Caco-2 (cell line): ENCODE measurements at regions not wholly inside any gene's neighbourhood (a gene's known extent, or its start where the extent isn't known, plus 50 kb on each side); places are given as distances from the start of the nearest gene placed in this dataset.

ENCODE experiments used
- BruUV-seq: library from RNA; stranded (reverse); fragments of 400-500 nt; replicated peaks from 2 replicates; lab custom pipeline; 2021; lab: Mats Ljungman, UMichigan
- CTCF ChIA-PET: fragments of 300-600 bp; sonication (Branson Sonifier 250); formaldehyde crosslinking; loops from one replicate; lab custom pipeline; 2022; ENCODE audit warnings: antibody characterized with exemption; lab: Charles Lee
- POLR2A ChIA-PET: fragments of 300-600 bp; sonication (Branson Sonifier 250); formaldehyde crosslinking; loops from one replicate; lab custom pipeline; 2022; ENCODE audit warnings: antibody characterized with exemption; lab: Charles Lee
- DNase-seq, 2 experiments: peaks; one replicate each; pipeline versions ENCODE4 v3.0.0 to v3.0.0-alpha.2; 2020 to 2022
- H3K27me3 ChIP-seq: replicated peaks from 2 replicates; pipeline ENCODE4 v1.6.0; 2011; ENCODE audit warnings: low read length; ENCODE audit not compliant: control insufficient read depth, insufficient read depth
- H3K36me3 ChIP-seq: 2 replicates; pipeline ENCODE4 v1.5.1; 2011; ENCODE audit warnings: low read length; ENCODE audit not compliant: control insufficient read depth, insufficient read depth
- H3K4me1 ChIP-seq: fragments of 250-450 bp; sonication (Bioruptor Pico); 2 replicates; pipeline ENCODE4 v1.5.1; 2020; ENCODE audit warnings: mild to moderate bottlenecking
- H3K4me3 ChIP-seq: 2 replicates; pipeline ENCODE4 v1.5.1; 2011; ENCODE audit warnings: low read depth, mild to moderate bottlenecking, control low read depth, low read length
- H3K9me3 ChIP-seq: fragments of 250-450 bp; sonication (Bioruptor Pico); 2 replicates; pipeline ENCODE4 v1.5.1; 2020; ENCODE audit warnings: mild to moderate bottlenecking, moderate library complexity
- H3K27ac Mint-ChIP-seq: one replicate; pipeline ENCODE4 v1.8.0; 2022; ENCODE audit warnings: mixed read lengths; ENCODE audit not compliant: unreplicated experiment
- H3K27me3 Mint-ChIP-seq: one replicate; pipeline ENCODE4 v1.8.0; 2022; ENCODE audit warnings: mixed read lengths; ENCODE audit not compliant: insufficient read depth, unreplicated experiment
- H3K36me3 Mint-ChIP-seq: one replicate; pipeline ENCODE4 v1.8.0; 2022; ENCODE audit warnings: mild to moderate bottlenecking, mixed read lengths; ENCODE audit not compliant: insufficient read depth, unreplicated experiment
- H3K4me1 Mint-ChIP-seq: one replicate; pipeline ENCODE4 v1.8.0; 2022; ENCODE audit warnings: low read depth, mixed read lengths; ENCODE audit not compliant: unreplicated experiment
- H3K4me3 Mint-ChIP-seq: one replicate; pipeline ENCODE4 v1.8.0; 2022; ENCODE audit warnings: mild to moderate bottlenecking, moderate library complexity, mixed read lengths; ENCODE audit not compliant: unreplicated experiment
- H3K9me3 Mint-ChIP-seq: one replicate; pipeline ENCODE4 v1.8.0; 2022; ENCODE audit warnings: mixed read lengths; ENCODE audit not compliant: unreplicated experiment
- intact Hi-C: fragments of 100-400 bp; cut with micrococcal nuclease; formaldehyde crosslinking; loops from one replicate; pipeline ENCODE4 v1.10.0; 2022; ENCODE audit not compliant: unreplicated experiment
- TF ChIP-seq, protein P1 (sequence below), 2 experiments: fragments of 200-600 bp in 1 of 2; IDR thresholded peaks; 1 replicate in 1 of 2; 2 replicates in 1 of 2; pipeline versions ENCODE4 v1.5.1 to v1.8.0; 2011 to 2022; ENCODE audit warnings: antibody characterized with exemption in 1 of 2, control low read depth in 1 of 2, inconsistent platforms in 1 of 2, low read depth in 1 of 2, low read length in 1 of 2, mild to moderate bottlenecking in 1 of 2, moderate library complexity in 1 of 2; ENCODE audit not compliant: insufficient read depth in 1 of 2, severe bottlenecking in 1 of 2, unreplicated experiment in 1 of 2

DNA sequence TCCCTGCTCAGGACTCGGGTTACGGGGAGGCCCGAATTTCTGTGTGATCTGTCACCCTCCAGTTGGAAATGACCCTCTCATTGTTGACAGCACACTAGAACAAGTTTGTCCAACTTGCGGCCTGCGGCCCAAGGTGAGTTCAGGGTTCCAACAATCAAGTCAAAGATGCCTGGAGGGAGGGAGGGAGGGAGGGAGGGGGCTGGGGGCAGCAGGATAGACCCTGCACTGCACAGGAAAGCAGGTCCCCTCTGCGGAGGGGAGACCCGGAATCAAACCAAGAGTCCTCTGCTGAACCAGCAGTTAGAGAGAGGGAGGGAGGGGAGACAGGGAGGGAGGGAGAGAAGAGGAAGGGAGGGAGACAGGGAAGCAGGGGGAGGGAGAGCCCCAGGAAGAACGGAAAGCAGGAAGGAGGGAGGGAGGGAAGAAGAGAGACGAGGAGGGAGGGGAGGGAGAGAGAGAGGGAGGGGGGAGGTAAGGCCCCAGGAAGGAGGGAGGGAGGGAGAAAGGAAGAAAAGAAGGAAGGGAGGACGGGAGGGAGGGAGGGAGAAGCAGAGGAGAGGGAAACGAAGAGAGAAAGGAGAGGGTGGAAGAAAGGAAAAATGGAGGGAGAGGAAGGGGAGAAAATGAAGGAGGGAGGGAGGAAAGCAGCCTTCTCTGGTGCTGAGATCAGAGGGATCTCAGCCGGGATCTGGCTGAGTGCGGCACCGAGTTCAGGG, 96.7 kb upstream of the CDH5 start:
- POLR2A ChIA-PET = no interaction called here
- no peaks in the 10 kb centered on the region for H3K36me3 ChIP-seq
- intact Hi-C loops = loop anchor here (1.0 to 10.0 kb wide), 4 partner anchors 117 to 1145 kb away; partner anchors contain the start of gene CDH11
- H3K27me3 ChIP-seq = no peaks in the 10 kb centered on the region
- TF ChIP-seq, protein P1, sequence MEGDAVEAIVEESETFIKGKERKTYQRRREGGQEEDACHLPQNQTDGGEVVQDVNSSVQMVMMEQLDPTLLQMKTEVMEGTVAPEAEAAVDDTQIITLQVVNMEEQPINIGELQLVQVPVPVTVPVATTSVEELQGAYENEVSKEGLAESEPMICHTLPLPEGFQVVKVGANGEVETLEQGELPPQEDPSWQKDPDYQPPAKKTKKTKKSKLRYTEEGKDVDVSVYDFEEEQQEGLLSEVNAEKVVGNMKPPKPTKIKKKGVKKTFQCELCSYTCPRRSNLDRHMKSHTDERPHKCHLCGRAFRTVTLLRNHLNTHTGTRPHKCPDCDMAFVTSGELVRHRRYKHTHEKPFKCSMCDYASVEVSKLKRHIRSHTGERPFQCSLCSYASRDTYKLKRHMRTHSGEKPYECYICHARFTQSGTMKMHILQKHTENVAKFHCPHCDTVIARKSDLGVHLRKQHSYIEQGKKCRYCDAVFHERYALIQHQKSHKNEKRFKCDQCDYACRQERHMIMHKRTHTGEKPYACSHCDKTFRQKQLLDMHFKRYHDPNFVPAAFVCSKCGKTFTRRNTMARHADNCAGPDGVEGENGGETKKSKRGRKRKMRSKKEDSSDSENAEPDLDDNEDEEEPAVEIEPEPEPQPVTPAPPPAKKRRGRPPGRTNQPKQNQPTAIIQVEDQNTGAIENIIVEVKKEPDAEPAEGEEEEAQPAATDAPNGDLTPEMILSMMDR (IDR thresholded peaks at IDR 0.05; ENCODE audit: insufficient read depth in 1 of 2, low read depth in 1 of 2, low read length in 1 of 2, severe bottlenecking in 1 of 2, unreplicated experiment in 1 of 2) = no peak
- BruUV-seq = no TSS peak
- Mint-ChIP-seq H3K27ac (no peak overlapping the region), H3K4me1 (peaks cover 8% of the 10 kb centered on the region), H3K9me3 (no peaks in the 10 kb centered on the region), H3K4me3 (peak overlapping the region; percentile 65), H3K36me3 (no peaks in the 10 kb centered on the region), H3K27me3 (no peaks in the 10 kb centered on the region)
- no peaks in the 10 kb centered on the region for H3K9me3 ChIP-seq
- CTCF ChIA-PET = interaction anchor here (1.2 kb wide), 1 partner anchor 244 kb away, joined by 3 read pairs; no protein-coding TSS in a partner anchor
- H3K4me1 ChIP-seq = peaks cover 13% of the 10 kb centered on the region; the same call in 1 of the 2 replicates
- H3K4me3 ChIP-seq = peak overlapping the region; percentile 26
- DNase-seq = no peak

DNA sequence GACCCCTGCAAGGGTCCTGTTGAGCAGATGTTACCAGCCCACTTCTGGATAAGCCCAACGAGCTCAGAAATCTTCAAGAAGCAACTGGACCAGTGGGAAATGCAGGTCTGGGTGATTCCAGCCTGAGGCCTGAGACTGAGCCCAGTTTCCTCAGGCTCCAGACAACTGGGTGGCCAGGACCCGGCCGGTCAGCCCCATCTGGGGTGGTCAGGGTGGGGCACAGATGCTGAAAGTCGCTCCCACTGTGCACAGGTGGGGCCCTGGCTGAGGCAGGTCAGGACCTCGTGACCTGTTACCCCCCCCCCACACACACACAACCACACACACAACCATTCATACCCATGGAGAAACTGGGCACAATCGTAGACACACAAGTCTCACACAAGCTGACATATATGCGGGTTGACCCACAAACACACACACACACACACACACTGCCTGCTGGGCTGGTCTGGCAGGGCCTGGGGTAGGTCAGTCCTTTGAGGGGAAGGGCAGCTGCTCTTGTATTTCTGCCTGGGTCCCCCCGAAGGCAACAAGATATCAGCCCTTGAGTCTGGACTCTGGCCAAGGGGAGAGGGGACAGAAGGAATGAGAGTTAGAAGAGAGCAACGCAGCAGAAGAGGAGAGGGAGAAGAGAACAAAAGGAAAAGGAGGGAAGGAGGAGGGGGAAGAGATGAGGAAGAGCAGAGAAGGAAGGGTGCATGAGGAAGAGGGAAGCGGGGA, 99.0 kb upstream of the CDH5 start:
- Mint-ChIP-seq H3K4me1 (no peaks in the 10 kb centered on the region), H3K27ac (no peak overlapping the region), H3K27me3 (no peaks in the 10 kb centered on the region), H3K4me3 (no peak overlapping the region), H3K36me3 (no peaks in the 10 kb centered on the region), H3K9me3 (no peaks in the 10 kb centered on the region)
- CTCF ChIA-PET = no interaction called here
- Histone ChIP-seq H3K4me3 (no peak overlapping the region), H3K9me3 (no peaks in the 10 kb centered on the region), H3K4me1 (peaks cover 28% of the 10 kb centered on the region), H3K27me3 (no peaks in the 10 kb centered on the region), H3K36me3 (no peaks in the 10 kb centered on the region)
- TF ChIP-seq, protein P1 (IDR thresholded peaks at IDR 0.05; ENCODE audit: insufficient read depth in 1 of 2, low read depth in 1 of 2, low read length in 1 of 2, severe bottlenecking in 1 of 2, unreplicated experiment in 1 of 2) = no peak
- BruUV-seq = no TSS peak
- DNase-seq = peak in 1 of 2 experiments; percentile 18
- intact Hi-C loops = no loop called here
- POLR2A ChIA-PET = no interaction called here

DNA sequence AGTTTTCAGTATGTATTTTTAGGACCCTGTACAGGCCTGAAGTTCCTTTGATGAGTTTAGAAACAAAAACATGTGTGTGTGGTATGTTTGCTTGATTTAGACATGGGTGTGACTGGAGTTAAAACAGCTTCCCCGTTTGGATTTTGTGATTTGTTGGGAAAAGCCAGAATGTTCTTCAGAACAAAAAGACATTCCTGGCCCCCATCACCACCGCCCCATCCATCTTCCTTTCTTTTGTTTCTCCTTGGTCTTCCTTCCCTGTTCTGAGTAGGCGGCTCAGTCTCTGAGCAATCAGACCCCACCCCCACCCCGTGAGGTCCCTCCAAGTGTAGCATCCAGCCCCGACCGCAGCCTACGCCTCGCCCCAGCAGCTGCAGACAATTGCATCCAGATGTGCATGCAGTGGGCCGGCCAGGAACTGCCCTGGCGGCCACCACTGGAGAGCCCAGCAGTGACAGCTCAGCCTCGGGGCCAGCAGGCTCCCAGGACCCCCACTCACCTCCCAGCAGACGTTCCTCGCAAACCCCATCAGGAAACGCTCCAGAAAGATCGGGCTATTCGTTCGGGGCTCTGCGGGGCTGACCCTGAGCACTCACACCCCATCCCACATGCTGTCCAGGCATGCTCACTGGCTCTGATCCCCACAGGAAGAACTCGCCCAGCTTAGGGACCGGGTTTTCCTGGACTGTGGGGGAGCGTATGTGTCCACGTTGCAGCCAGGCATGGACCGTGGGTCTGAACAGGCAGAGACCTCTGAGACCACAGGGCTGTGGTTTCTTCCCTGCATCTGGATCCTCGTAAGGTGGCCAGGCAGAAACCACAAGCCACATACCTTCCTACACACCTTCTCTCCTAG, 99.8 kb upstream of the CDH5 start:
- Histone ChIP-seq H3K36me3 (no peaks in the 10 kb centered on the region), H3K4me1 (peaks cover 28% of the 10 kb centered on the region), H3K27me3 (no peaks in the 10 kb centered on the region), H3K9me3 (no peaks in the 10 kb centered on the region), H3K4me3 (no peak overlapping the region)
- TF ChIP-seq, protein P1 (IDR thresholded peaks at IDR 0.05; ENCODE audit: insufficient read depth in 1 of 2, low read depth in 1 of 2, low read length in 1 of 2, severe bottlenecking in 1 of 2, unreplicated experiment in 1 of 2) = no peak
- no TSS peak for BruUV-seq
- H3K27ac Mint-ChIP-seq = no peak overlapping the region
- intact Hi-C loops = no loop called here
- H3K36me3 Mint-ChIP-seq = no peaks in the 10 kb centered on the region
- H3K4me1 Mint-ChIP-seq = no peaks in the 10 kb centered on the region
- no peak overlapping the region for H3K4me3 Mint-ChIP-seq
- peak in 1 of 2 experiments; percentile 16 for DNase-seq
- no peaks in the 10 kb centered on the region for H3K9me3 Mint-ChIP-seq
- H3K27me3 Mint-ChIP-seq = no peaks in the 10 kb centered on the region
- POLR2A ChIA-PET = no interaction called here
- CTCF ChIA-PET = interaction anchor here (0.6 kb wide), 1 partner anchor 304 kb away, joined by 5 read pairs; no protein-coding TSS in a partner anchor
